OCI-LY7 (cell line): ENCODE measurements at regions not wholly inside any gene's neighbourhood (a gene's known extent, or its start where the extent isn't known, plus 50 kb on each side); places are given as distances from the start of the nearest gene placed in this dataset.

Experiments used
- EZH2phosphoT487 ChIP-seq: fragments of 200-600 bp; sonication (generic); IDR thresholded peaks from 2 replicates; pipeline ENCODE4 v1.6.1; 2018; ENCODE audit warnings: low read depth, borderline replicate concordance, mild to moderate bottlenecking, mixed run types, antibody characterized with exemption, low read length, moderate library complexity, mixed read lengths
- TF ChIP-seq, protein P1 (sequence below): fragments of 200-600 bp; sonication (generic); conservative IDR thresholded peaks from 2 replicates; pipeline ENCODE4 v1.5.1; 2014; ENCODE audit warnings: mild to moderate bottlenecking, antibody characterized with exemption, low read length, moderate library complexity, mixed read lengths

DNA sequence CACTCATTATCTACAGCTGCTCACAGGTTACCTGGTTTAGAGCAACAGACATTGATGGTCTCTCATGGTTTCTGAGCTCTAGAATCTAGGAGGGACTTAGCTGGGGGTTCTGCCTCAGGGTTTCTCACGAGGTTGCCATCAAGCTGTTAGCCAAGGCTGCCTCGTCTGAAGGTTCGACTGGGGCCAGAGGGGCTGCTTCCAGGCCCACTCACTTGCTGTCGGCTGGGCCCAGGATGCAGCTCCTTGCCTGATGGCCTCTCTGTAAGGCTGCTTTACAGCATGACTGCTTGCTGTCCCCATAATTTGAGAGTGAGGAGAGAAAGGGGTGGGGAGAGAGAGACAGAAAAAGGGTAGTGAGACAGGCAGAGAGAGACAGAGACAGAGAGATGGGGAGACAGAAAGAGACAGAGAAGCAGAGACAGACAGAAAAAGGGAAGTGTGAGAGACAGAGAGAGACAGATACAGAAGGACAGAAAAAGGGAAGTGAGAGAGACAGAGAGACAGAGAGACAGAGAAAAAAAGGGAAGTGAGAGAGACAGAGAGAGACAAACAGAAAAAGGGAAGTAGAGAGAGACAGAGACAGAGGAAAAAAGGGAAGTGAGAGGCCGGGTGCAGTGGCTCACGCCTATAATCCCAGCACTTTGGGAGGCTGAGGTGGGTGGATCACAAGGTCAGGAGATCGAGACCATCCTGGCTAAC lies 106.8 kb upstream of the C1orf174 start:
- TF ChIP-seq, protein P1, sequence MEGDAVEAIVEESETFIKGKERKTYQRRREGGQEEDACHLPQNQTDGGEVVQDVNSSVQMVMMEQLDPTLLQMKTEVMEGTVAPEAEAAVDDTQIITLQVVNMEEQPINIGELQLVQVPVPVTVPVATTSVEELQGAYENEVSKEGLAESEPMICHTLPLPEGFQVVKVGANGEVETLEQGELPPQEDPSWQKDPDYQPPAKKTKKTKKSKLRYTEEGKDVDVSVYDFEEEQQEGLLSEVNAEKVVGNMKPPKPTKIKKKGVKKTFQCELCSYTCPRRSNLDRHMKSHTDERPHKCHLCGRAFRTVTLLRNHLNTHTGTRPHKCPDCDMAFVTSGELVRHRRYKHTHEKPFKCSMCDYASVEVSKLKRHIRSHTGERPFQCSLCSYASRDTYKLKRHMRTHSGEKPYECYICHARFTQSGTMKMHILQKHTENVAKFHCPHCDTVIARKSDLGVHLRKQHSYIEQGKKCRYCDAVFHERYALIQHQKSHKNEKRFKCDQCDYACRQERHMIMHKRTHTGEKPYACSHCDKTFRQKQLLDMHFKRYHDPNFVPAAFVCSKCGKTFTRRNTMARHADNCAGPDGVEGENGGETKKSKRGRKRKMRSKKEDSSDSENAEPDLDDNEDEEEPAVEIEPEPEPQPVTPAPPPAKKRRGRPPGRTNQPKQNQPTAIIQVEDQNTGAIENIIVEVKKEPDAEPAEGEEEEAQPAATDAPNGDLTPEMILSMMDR = no peak
- TF ChIP-seq EZH2phosphoT487 = no peak
